HG03354 (cell line): ENCODE measurements at regions not wholly inside any gene's neighbourhood (a gene's known extent, or its start where the extent isn't known, plus 50 kb on each side); places are given as distances from the start of the nearest gene placed in this dataset.

Source experiments
- ATAC-seq: cut with Tn5 transposase; IDR thresholded peaks from one replicate; pipeline ENCODE4 v1.9.1; 2021; ENCODE audit warnings: mild to moderate bottlenecking; ENCODE audit not compliant: unreplicated experiment, poor library complexity, severe bottlenecking

- no peak for ATAC-seq
These were observed 265.1 kb downstream of the GBA3 start for GRCh38 chr4:22957774-22958309.

GRCh38 chr4:22949161-22949855, 256.6 kb downstream of the GBA3 start:
- ATAC-seq = no peak

GRCh38 chr4:22947851-22948250, 255.1 kb downstream of the GBA3 start:
- no peak for ATAC-seq

- no peak for ATAC-seq
These were observed 250.3 kb downstream of the GBA3 start for GRCh38 chr4:22942920-22943559.

GRCh38 chr4:22941688-22942375, 249.1 kb downstream of the GBA3 start:
- ATAC-seq = no peak

GRCh38 chr4:22932326-22932725, 239.6 kb downstream of the GBA3 start:
- ATAC-seq = no peak

- no peak for ATAC-seq
These were observed 229.7 kb downstream of the GBA3 start for GRCh38 chr4:22922426-22922825.

- ATAC-seq = no peak
These were observed 229.2 kb downstream of the GBA3 start for GRCh38 chr4:22921936-22922335.

- no peak for ATAC-seq
These were observed 218.5 kb downstream of the GBA3 start for GRCh38 chr4:22911285-22911684.

GRCh38 chr4:22910200-22910599, 217.5 kb downstream of the GBA3 start:
- no peak for ATAC-seq

GRCh38 chr4:22906045-22906444, 213.3 kb downstream of the GBA3 start:
- no peak for ATAC-seq

- ATAC-seq = no peak
These were observed 211.2 kb downstream of the GBA3 start for GRCh38 chr4:22903913-22904312.

- no peak for ATAC-seq
These were observed 208.9 kb downstream of the GBA3 start for GRCh38 chr4:22901631-22902030.

- ATAC-seq = no peak
These were observed 208.1 kb downstream of the GBA3 start for GRCh38 chr4:22900876-22901275.

- no peak for ATAC-seq
These were observed 204.9 kb downstream of the GBA3 start for GRCh38 chr4:22897520-22898108.

GRCh38 chr4:22895482-22895881, 202.7 kb downstream of the GBA3 start:
- no peak for ATAC-seq

GRCh38 chr4:22884157-22884556, 191.4 kb downstream of the GBA3 start:
- no peak for ATAC-seq

GRCh38 chr4:22881411-22881810, 188.7 kb downstream of the GBA3 start:
- ATAC-seq = no peak

- ATAC-seq = no peak
These were observed 184.8 kb downstream of the GBA3 start for GRCh38 chr4:22877486-22878052.

GRCh38 chr4:22876270-22876669, 183.5 kb downstream of the GBA3 start:
- no peak for ATAC-seq
